Kidney (tissue), 13 donors: ENCODE measurements at regions not wholly inside any gene's neighbourhood (a gene's known extent, or its start where the extent isn't known, plus 50 kb on each side); places are given as distances from the start of the nearest gene placed in this dataset.

ENCODE experiments used
- DNase-seq, 5 donors: peaks; one replicate each; pipeline ENCODE4 v3.0.0-alpha.2; 2013 to 2020
- FAIRE-seq: peaks from 2 replicates; lab custom pipeline; 2012; peaks lifted over from hg19 to GRCh38; lab: Jason Lieb, UNC
- H3K27ac ChIP-seq, 2 donors: one replicate each; pipeline ENCODE4 v1.7.0; 2013; ENCODE audit warnings: low read depth in 2 of 2, low read length in 2 of 2, inconsistent platforms in 1 of 2
- H3K27me3 ChIP-seq: one replicate; pipeline ENCODE4 v1.7.1; 2013; ENCODE audit warnings: low read length, inconsistent platforms; ENCODE audit not compliant: control insufficient read depth, insufficient read depth
- H3K36me3 ChIP-seq, 3 donors: one replicate each; pipeline versions ENCODE4 v1.7.0 to v1.7.1; 2013; ENCODE audit warnings: low read length in 3 of 3, control low read depth in 1 of 3, inconsistent platforms in 1 of 3; ENCODE audit not compliant: insufficient read depth in 3 of 3, control insufficient read depth in 2 of 3
- H3K4me1 ChIP-seq, 3 donors: one replicate each; pipeline versions ENCODE4 v1.7.0 to v1.7.1; 2013; ENCODE audit warnings: low read length in 3 of 3, inconsistent platforms in 1 of 3, low read depth in 1 of 3; ENCODE audit not compliant: control insufficient read depth in 2 of 3, insufficient read depth in 2 of 3
- H3K4me3 ChIP-seq, 3 donors: one replicate each; pipeline versions ENCODE4 v1.7.0 to v1.8.1; 2013; ENCODE audit warnings: low read length in 3 of 3, control low read depth in 1 of 3, inconsistent platforms in 1 of 3
- H3K9ac ChIP-seq, 3 donors: one replicate each; pipeline versions ENCODE4 v1.7.0 to v1.7.1; 2013; ENCODE audit warnings: low read length in 3 of 3, control low read depth in 1 of 3, inconsistent platforms in 1 of 3
- H3K9me3 ChIP-seq, 3 donors: one replicate each; pipeline versions ENCODE4 v1.7.0 to v1.7.1; 2013; ENCODE audit warnings: low read length in 3 of 3, control low read depth in 1 of 3, inconsistent platforms in 1 of 3; ENCODE audit not compliant: control insufficient read depth in 2 of 3, insufficient read depth in 1 of 3
- intact Hi-C: fragments of 100-400 bp; cut with DNase I; formaldehyde crosslinking; loops from one replicate; pipeline ENCODE4 v1.11.1; 2022
- TF ChIP-seq, protein P1 (sequence below): IDR thresholded peaks from 3 replicates; pipeline ENCODE4 v1.5.1; 2012; ENCODE audit warnings: mild to moderate bottlenecking, moderate library complexity, borderline replicate concordance; ENCODE audit not compliant: insufficient read depth; ENCODE audit errors: extremely low read depth
- donor health status: control.
- donor health status: control.
- donor health status: control.
- donor health status: control.
- donor health status: control.
- donor health status: DM: yes; HTN: yes; CAD: no.
- donor health status: Normal renal cell carcinoma (clear cell type).

DNA sequence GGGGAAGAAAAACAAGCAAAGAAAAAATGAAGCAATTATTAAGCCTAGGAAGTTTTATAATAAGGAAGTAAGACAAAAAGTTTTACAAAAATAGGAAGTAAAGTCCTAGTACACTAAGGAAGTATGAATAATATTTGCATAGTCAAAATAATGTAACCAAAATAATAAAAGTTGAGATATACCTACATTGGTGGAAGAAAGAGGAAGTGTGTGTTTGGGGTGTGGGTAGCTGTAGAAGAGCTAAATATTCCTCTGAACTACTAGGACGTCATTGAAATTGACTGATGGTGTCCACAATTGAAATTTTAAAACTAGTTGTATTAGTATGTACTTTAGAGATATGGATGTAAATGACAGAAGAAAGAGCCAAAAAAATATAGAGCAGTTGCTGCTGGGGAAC lies 228.4 kb upstream of the OTX2 start:
- no peak overlapping the region for H3K9ac ChIP-seq
- H3K4me3 ChIP-seq: no peak overlapping the region
- H3K36me3 ChIP-seq: no peaks in the 10 kb centered on the region
- intact Hi-C loops: no loop called here
- FAIRE-seq (no peak), DNase-seq (no peak)
- H3K4me1 ChIP-seq: no peaks in the 10 kb centered on the region
- no peak overlapping the region for H3K27ac ChIP-seq
- no peaks in the 10 kb centered on the region for H3K9me3 ChIP-seq
- no peaks in the 10 kb centered on the region for H3K27me3 ChIP-seq
- TF ChIP-seq, protein P1, sequence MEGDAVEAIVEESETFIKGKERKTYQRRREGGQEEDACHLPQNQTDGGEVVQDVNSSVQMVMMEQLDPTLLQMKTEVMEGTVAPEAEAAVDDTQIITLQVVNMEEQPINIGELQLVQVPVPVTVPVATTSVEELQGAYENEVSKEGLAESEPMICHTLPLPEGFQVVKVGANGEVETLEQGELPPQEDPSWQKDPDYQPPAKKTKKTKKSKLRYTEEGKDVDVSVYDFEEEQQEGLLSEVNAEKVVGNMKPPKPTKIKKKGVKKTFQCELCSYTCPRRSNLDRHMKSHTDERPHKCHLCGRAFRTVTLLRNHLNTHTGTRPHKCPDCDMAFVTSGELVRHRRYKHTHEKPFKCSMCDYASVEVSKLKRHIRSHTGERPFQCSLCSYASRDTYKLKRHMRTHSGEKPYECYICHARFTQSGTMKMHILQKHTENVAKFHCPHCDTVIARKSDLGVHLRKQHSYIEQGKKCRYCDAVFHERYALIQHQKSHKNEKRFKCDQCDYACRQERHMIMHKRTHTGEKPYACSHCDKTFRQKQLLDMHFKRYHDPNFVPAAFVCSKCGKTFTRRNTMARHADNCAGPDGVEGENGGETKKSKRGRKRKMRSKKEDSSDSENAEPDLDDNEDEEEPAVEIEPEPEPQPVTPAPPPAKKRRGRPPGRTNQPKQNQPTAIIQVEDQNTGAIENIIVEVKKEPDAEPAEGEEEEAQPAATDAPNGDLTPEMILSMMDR: no peak

DNA sequence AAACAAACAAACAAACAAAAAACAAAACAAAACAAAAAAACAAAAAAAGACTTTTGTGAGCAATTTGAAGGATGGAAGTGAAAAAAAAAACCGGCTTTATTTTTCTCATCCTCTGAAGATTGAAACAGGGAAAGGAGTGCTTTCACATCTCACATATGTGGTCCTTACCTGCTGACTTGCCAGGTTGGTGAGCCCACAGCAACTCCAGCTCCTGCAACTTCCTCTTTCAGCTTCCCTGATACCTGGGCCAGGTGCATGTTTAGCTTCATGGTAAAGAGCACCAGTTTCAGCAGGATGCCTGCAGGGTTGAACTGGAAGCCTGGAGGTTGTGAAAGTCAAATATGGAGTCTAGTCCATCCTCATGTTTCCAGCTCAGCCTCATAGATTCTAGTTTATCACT lies 221.2 kb upstream of the OTX2 start:
- H3K4me1 ChIP-seq: no peaks in the 10 kb centered on the region
- FAIRE-seq: no peak

DNA sequence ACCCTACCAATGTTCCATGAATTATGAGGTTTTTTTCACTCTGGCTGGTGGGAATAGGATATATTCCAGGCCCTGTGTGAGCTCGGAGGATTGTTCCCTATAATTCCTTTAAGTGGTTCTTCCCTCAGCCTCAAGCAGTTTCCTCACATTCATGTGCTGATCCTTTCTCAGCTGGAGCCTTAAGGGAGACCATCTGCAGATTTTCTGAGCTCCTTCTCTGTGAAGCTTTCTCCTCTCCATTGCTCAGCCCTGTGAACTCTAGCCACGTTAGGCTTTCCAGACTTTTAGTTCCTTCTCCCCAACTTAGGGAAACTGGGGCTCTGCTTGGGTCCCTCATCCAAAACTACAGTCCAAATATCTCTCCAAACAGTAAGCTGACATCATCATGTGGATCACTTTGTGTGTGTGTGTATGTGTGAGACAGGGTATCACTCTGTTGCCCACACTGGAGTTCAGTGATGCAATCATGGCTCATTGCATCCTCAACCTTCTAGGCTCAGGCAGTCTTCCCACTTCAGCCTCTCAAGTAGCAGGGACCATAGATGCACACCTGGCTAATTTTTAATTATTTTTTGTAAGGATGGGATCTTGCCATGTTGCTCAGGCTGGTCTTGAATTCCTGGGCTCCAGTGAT lies 219.5 kb upstream of the OTX2 start:
- Histone ChIP-seq H3K9ac (no peak overlapping the region), H3K4me3 (no peak overlapping the region), H3K4me1 (no peaks in the 10 kb centered on the region), H3K27ac (no peak overlapping the region), H3K27me3 (no peaks in the 10 kb centered on the region), H3K36me3 (no peaks in the 10 kb centered on the region), H3K9me3 (peaks cover 0 to 5% (median 2%) of the 10 kb centered on the region in 3 donors)
- no peak for DNase-seq
- intact Hi-C loops: no loop called here
- TF ChIP-seq, protein P1: no peak
- no peak for FAIRE-seq

More for the DNA sequence above, 221.2 kb upstream of the OTX2 start:
- H3K36me3 ChIP-seq: no peaks in the 10 kb centered on the region
- no peak overlapping the region for H3K27ac ChIP-seq
- peaks cover 0 to 5% (median 2%) of the 10 kb centered on the region in 3 donors for H3K9me3 ChIP-seq
- intact Hi-C loops: no loop called here
- H3K27me3 ChIP-seq: no peaks in the 10 kb centered on the region
- DNase-seq: no peak
- TF ChIP-seq, protein P1: no peak
- H3K4me3 ChIP-seq: no peak overlapping the region
- H3K9ac ChIP-seq: no peak overlapping the region

DNA sequence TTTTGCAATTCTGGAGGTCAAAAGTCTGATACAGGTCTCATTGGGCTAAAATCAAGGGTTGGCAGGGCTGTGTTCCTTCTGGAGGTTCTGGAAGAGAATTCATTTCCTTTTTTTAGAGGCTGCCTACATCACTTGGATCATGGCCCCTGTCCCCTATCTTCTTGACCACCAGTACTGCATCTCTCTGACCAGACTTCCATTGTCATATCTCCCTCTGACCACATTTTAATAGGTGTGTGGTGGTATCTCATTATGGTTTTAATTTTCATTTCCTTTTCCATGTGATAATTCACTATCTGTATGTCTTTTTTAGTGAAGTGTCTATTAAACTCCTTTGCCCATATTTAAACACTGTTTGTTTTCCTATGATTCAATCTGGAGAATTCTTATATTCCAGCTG lies 215.2 kb upstream of the OTX2 start:
- Histone ChIP-seq H3K27ac (no peak overlapping the region), H3K9me3 (no peaks in the 10 kb centered on the region), H3K9ac (no peak overlapping the region), H3K4me1 (no peaks in the 10 kb centered on the region), H3K27me3 (no peaks in the 10 kb centered on the region), H3K4me3 (no peak overlapping the region), H3K36me3 (no peaks in the 10 kb centered on the region)
- FAIRE-seq (no peak), DNase-seq (no peak)
- intact Hi-C loops: no loop called here
- TF ChIP-seq, protein P1: no peak
